GM21723 (cell line): ENCODE measurements at regions not wholly inside any gene's neighbourhood (a gene's known extent, or its start where the extent isn't known, plus 50 kb on each side); places are given as distances from the start of the nearest gene placed in this dataset.

Experiments
- ATAC-seq: cut with Tn5 transposase; IDR thresholded peaks from one replicate; pipeline ENCODE4 v1.9.1; 2021; ENCODE audit warnings: mild to moderate bottlenecking, moderate library complexity; ENCODE audit not compliant: unreplicated experiment

- ATAC-seq, result no peak
These were observed 60.5 kb upstream of the IGF1 start for GRCh38 chr12:102540815-102541385.

DNA sequence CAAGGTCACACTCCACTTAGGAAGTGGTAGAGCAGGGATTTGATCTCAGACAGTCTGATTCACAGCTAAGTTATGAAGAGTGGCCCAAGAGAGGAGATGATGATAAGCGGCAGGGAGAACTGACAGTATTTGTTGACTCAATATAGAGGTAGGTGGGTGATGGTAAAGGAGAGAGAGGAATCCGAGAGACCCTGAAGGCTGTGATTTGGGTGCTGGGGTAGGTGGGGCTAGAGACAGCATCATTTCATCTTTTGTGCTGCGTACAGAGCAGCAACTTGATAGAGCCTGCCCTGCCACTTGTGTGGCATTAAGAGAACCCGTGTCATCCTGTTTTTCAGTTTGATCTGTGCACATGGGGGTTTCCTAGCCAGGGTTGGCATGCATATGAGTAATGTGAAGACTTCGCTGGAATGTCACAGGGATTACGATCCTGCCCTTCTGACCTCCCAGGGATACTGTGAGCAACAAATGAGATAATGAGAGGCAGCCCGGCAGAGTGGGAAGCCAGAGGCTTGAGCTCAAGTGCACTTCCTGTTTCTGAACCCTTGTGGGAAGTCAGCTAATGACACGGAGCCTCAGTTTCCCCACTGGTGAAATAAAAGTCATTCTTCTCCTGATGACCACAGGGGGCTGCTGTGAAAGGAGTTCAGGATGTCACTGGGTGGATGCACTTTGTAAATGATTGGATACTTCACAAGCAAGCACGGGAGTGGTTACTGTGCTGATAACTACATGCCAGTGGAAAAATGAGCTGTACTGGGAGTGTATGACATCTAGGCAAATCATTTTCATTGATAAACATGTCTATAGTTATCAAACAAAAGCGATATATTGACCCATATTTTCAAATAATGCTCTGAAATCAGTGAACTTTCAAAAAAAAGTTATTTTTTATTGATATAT is 59.5 kb upstream of the IGF1 start:
- ATAC-seq, result no peak

GRCh38 chr12:102535306-102535705 is 54.9 kb upstream of the IGF1 start:
- no peak for ATAC-seq

- ATAC-seq, result no peak
These were observed 54.5 kb upstream of the IGF1 start for GRCh38 chr12:102534899-102535298.

GRCh38 chr12:102533483-102534215 is 53.3 kb upstream of the IGF1 start:
- ATAC-seq, result no peak
